ENCODE measurements at regions not wholly inside any gene's neighbourhood (a gene's known extent, or its start where the extent isn't known, plus 50 kb on each side); places are given as distances from the start of the nearest gene placed in this dataset.
"Not testable (repeated sequence)": the region's sequence is repeated elsewhere in the genome, so short reads cannot be mapped to it uniquely, and the experiment has no call there.

DNA sequence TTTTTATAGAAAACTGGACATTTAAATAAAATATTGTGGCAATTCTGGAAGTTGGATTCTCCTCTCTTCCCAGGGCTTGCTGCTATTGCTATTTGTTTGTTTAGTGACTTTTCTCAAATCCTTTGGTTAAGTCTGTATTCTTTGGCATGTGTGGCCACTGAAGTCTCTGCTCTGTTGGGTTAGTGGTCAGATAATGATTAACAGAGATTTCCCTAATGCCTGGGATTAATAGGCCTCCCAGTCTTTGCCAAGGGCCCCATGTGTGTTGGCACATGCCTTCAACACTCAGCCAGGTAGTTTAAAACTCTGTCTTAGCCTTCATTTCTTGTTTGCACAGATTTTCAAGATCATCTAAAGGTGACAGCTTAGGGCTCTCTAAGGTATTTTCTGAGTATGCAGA is 92.8 kb upstream of the EPB41L4A start:
- Histone ChIP-seq H3K27ac (ENCODE audit: low read length) (no peak overlapping the region), H3K36me3 (ENCODE audit: control insufficient read depth in 2 of 2, insufficient read depth in 2 of 2, low read length in 2 of 2) (no peaks in the 10 kb centered on the region), H3K9ac (ENCODE audit: low read length in 2 of 2) (no peak overlapping the region), H3K27me3 (ENCODE audit: control insufficient read depth in 1 of 2, insufficient read depth in 2 of 2, low read length in 2 of 2) (no peaks in the 10 kb centered on the region), H3K9me3 (ENCODE audit: control insufficient read depth in 2 of 2, low read length in 2 of 2) (no peaks in the 10 kb centered on the region), H3K4me1 (ENCODE audit: control insufficient read depth, insufficient read depth, low read length) (no peaks in the 10 kb centered on the region), H3K4me3 (ENCODE audit: low read length in 2 of 2) (no peak overlapping the region)

DNA sequence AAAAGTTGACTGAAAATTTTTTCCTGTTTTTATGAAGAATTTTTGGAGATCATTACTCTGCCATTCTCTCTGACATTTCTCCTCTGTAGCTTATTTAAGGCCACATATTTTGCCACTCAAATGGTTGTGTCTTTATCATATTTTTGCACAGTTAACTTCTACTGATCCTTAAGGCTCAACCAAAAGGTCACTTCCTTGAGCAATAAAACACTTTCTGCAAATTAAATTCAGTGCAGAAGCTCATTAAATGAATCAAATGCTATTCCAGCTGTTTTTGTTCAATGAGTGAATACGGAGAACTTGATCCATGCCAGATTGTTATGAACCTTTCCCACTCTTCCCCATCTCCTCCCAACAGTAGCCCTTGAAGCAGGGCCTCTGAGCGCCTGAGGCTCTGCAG is 93.8 kb upstream of the EPB41L4A start:
- no peaks in the 10 kb centered on the region for H3K4me1 ChIP-seq (ENCODE audit: control insufficient read depth, insufficient read depth, low read length)
- H3K27ac ChIP-seq (ENCODE audit: low read length): no peak overlapping the region
- no peaks in the 10 kb centered on the region for H3K27me3 ChIP-seq (ENCODE audit: control insufficient read depth in 1 of 2, insufficient read depth in 2 of 2, low read length in 2 of 2)
- H3K9me3 ChIP-seq (ENCODE audit: control insufficient read depth in 2 of 2, low read length in 2 of 2): no peaks in the 10 kb centered on the region
- H3K4me3 ChIP-seq (ENCODE audit: low read length in 2 of 2): no peak overlapping the region
- no peaks in the 10 kb centered on the region for H3K36me3 ChIP-seq (ENCODE audit: control insufficient read depth in 2 of 2, insufficient read depth in 2 of 2, low read length in 2 of 2)
- H3K9ac ChIP-seq (ENCODE audit: low read length in 2 of 2): no peak overlapping the region

DNA sequence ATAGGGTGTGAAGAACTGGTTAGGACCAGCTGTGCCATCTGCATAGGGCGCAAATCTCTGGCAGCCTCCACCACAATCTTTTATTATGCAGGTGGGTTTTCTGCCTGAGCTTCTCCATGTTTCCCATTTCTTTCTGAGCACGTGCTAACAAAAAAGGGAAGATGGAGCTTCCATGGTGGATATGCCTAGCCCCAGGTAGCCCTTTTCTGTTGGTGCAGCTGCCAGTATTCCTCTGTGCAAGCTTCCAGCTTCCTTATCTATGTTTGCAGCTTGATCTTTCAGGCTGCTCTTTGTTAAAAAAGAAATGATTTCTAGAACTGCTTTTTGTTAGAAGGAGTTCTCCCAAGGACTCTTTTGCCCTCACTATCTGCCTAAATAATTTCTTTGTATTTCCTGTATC is 95.0 kb upstream of the EPB41L4A start:
- Histone ChIP-seq H3K27ac (ENCODE audit: low read length) (no peak overlapping the region), H3K4me3 (ENCODE audit: low read length in 2 of 2) (no peak overlapping the region), H3K9ac (ENCODE audit: low read length in 2 of 2) (no peak overlapping the region), H3K27me3 (ENCODE audit: control insufficient read depth in 1 of 2, insufficient read depth in 2 of 2, low read length in 2 of 2) (no peaks in the 10 kb centered on the region), H3K4me1 (ENCODE audit: control insufficient read depth, insufficient read depth, low read length) (no peaks in the 10 kb centered on the region), H3K9me3 (ENCODE audit: control insufficient read depth in 2 of 2, low read length in 2 of 2) (no peaks in the 10 kb centered on the region), H3K36me3 (ENCODE audit: control insufficient read depth in 2 of 2, insufficient read depth in 2 of 2, low read length in 2 of 2) (no peaks in the 10 kb centered on the region)

DNA sequence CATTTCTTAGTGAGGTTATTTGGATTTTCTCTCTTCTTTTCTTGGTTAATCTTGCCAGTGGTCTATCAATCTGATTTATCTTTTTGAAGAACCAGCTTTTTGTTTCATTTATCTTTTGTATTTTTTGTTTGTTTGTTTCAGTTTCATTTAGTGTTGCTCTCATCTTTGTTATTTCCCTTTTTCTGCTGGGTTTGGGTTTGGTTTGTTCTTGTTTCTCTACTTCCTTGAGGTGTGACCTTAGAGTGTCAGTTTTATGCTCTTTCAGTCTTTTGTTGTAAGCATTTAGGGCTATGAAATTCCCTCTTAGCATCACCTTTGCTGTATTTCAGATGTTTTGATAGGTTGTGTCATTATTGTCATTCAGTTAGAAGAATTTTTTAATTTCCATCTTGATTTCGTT is 101.4 kb upstream of the EPB41L4A start:
- not testable (repeated sequence) for H3K4me1 ChIP-seq (ENCODE audit: control insufficient read depth, insufficient read depth, low read length); H3K4me3 ChIP-seq (ENCODE audit: low read length in 2 of 2); H3K27me3 ChIP-seq (ENCODE audit: control insufficient read depth in 1 of 2, insufficient read depth in 2 of 2, low read length in 2 of 2); H3K9me3 ChIP-seq (ENCODE audit: control insufficient read depth in 2 of 2, low read length in 2 of 2); H3K27ac ChIP-seq (ENCODE audit: low read length); H3K9ac ChIP-seq (ENCODE audit: low read length in 2 of 2); H3K36me3 ChIP-seq (ENCODE audit: control insufficient read depth in 2 of 2, insufficient read depth in 2 of 2, low read length in 2 of 2)

DNA sequence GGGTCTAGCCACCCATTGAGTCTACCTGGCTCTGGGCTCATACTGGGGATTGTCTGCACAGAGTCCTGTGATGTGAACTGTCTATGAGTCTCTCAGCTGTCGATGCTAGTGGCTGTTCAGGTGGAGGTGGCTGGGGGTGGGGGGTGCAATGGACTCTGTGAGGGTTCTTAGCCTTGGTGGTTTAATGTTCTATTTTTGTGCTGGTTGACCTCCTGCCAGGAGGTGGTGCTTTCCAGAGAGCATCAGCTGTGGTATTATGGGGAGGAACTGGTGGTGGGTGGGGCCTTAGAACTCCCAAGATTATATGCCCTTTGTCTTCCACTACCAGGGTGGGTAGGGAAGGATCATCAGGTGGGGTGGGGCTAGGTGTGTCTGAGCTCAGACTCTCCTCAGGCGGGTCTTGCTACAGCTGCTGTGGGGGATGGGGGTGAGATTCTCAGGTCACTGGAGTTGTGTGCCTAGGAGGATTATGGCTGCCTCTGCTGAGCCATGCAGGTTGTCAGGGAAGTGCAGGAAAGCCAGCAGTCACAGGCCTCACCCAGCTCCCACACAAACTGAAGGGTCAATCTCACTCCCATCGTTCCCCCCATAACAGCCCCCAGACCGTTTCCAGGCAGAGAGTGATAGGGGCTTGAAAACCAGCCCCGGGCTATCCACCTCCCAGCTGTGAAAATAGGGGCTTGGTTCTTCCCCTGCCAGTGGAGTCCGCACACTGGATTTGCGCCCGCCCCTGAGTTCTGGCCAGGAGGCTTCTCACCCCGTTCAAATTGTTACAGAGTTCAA is 104.0 kb upstream of the EPB41L4A start:
- not testable (repeated sequence) for H3K4me3 ChIP-seq (ENCODE audit: low read length in 2 of 2); H3K36me3 ChIP-seq (ENCODE audit: control insufficient read depth in 2 of 2, insufficient read depth in 2 of 2, low read length in 2 of 2); H3K27me3 ChIP-seq (ENCODE audit: control insufficient read depth in 1 of 2, insufficient read depth in 2 of 2, low read length in 2 of 2); H3K27ac ChIP-seq (ENCODE audit: low read length); H3K9ac ChIP-seq (ENCODE audit: low read length in 2 of 2); H3K9me3 ChIP-seq (ENCODE audit: control insufficient read depth in 2 of 2, low read length in 2 of 2); H3K4me1 ChIP-seq (ENCODE audit: control insufficient read depth, insufficient read depth, low read length)

DNA sequence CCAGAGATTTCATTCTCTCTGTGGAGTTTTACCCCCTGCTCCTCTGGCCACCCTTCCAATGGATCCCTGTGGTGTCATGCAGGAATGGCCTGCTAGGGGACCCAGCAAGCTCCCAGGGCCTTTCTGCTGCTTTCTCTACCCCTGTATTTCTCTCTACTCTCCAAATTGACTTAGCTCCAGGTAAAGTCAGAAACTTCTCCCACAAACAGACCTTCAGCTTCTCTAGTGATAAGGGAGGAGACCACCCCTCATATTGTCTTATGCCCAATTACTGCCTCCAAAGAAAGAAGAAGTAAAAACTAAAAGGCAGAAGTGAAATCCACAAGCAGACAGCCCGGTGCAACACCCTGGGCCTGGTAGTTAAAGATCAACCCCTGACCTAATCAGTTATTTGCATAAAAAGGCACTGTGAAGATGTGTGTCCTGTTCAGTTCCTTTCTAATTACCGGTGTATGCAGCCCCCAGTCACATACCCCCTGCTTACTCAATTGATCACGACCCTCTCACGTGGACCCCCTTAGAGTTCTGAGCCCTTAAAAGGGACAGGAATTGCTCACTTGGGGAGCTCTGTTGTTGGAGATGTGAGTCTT is 104.7 kb upstream of the EPB41L4A start:
- not testable (repeated sequence) for H3K4me3 ChIP-seq (ENCODE audit: low read length in 2 of 2); H3K27ac ChIP-seq (ENCODE audit: low read length); H3K9me3 ChIP-seq (ENCODE audit: control insufficient read depth in 2 of 2, low read length in 2 of 2)

DNA sequence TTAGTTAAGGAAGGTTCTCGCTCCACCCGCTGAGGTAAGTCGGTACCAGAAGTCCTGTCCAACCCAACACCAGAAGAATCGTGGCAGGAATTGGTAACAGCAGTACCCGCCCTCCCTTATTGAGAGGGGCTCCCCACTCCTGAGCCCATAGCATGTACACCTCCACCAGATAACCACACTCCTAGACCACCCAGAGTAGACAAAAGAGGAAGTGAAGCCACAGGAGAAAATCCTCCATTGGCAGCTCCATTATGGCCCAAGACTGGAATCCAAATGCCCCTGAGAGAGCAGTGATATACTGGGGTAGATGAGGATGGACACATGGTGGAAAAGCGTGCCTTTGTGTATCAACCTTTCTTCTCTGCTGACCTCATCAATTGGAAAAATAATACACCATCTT is 106.1 kb upstream of the EPB41L4A start:
- no peak overlapping the region for H3K9ac ChIP-seq (ENCODE audit: low read length in 2 of 2)
- no peak overlapping the region for H3K27ac ChIP-seq (ENCODE audit: low read length)
- H3K4me1 ChIP-seq (ENCODE audit: control insufficient read depth, insufficient read depth, low read length): no peaks in the 10 kb centered on the region
- no peaks in the 10 kb centered on the region for H3K27me3 ChIP-seq (ENCODE audit: control insufficient read depth in 1 of 2, insufficient read depth in 2 of 2, low read length in 2 of 2)
- H3K4me3 ChIP-seq (ENCODE audit: low read length in 2 of 2): no peak overlapping the region
- no peaks in the 10 kb centered on the region for H3K9me3 ChIP-seq (ENCODE audit: control insufficient read depth in 2 of 2, low read length in 2 of 2)
- H3K36me3 ChIP-seq (ENCODE audit: control insufficient read depth in 2 of 2, insufficient read depth in 2 of 2, low read length in 2 of 2): no peaks in the 10 kb centered on the region

More for the DNA sequence above, 104.7 kb upstream of the EPB41L4A start:
- not testable (repeated sequence) for H3K4me1 ChIP-seq (ENCODE audit: control insufficient read depth, insufficient read depth, low read length); H3K9ac ChIP-seq (ENCODE audit: low read length in 2 of 2); H3K27me3 ChIP-seq (ENCODE audit: control insufficient read depth in 1 of 2, insufficient read depth in 2 of 2, low read length in 2 of 2); H3K36me3 ChIP-seq (ENCODE audit: control insufficient read depth in 2 of 2, insufficient read depth in 2 of 2, low read length in 2 of 2)

DNA sequence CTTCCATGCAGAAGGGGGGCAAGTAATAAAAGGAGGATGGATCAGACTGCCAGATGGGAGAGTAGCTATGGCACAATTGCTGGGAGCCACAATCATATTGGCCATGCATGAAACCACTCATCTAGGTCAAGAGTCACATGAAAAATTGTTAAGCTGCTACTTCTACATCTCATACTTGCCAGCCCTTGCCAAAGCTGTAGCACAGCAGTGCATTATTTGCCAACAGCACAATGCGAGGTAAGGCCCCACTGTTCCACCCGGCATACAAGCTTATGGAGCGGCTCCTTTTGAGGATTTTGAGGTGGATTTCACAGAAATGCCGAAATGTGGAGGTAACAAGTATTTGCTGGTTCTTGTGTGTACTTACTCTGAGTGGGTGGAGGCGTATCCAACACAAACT is 109.9 kb upstream of the EPB41L4A start:
- Histone ChIP-seq H3K9ac (ENCODE audit: low read length in 2 of 2) (no peak overlapping the region), H3K36me3 (ENCODE audit: control insufficient read depth in 2 of 2, insufficient read depth in 2 of 2, low read length in 2 of 2) (no peaks in the 10 kb centered on the region), H3K9me3 (ENCODE audit: control insufficient read depth in 2 of 2, low read length in 2 of 2) (no peaks in the 10 kb centered on the region), H3K27me3 (ENCODE audit: control insufficient read depth in 1 of 2, insufficient read depth in 2 of 2, low read length in 2 of 2) (no peaks in the 10 kb centered on the region), H3K27ac (ENCODE audit: low read length) (no peak overlapping the region), H3K4me1 (ENCODE audit: control insufficient read depth, insufficient read depth, low read length) (no peaks in the 10 kb centered on the region), H3K4me3 (ENCODE audit: low read length in 2 of 2) (no peak overlapping the region)

DNA sequence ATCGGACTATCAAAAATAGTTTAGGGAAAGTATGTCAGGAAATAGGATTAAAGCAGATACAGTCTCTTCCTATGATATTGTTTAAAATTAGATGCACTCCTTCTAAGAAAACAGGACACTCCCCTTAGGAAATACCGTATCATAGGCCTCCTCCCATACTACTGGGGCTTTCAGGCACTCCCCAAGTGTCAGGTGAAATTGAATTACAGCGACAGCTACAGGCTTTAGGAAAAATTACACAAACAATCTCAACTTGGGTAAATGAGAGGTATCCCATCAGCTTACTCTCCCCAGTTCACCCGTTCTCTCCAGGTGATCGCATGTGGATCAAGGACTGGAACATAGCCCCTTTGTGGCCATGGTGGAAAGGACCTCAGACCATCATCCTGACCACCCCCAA is 110.4 kb upstream of the EPB41L4A start:
- Histone ChIP-seq H3K4me1 (ENCODE audit: control insufficient read depth, insufficient read depth, low read length) (no peaks in the 10 kb centered on the region), H3K27me3 (ENCODE audit: control insufficient read depth in 1 of 2, insufficient read depth in 2 of 2, low read length in 2 of 2) (no peaks in the 10 kb centered on the region), H3K4me3 (ENCODE audit: low read length in 2 of 2) (no peak overlapping the region), H3K27ac (ENCODE audit: low read length) (no peak overlapping the region), H3K9me3 (ENCODE audit: control insufficient read depth in 2 of 2, low read length in 2 of 2) (no peaks in the 10 kb centered on the region), H3K9ac (ENCODE audit: low read length in 2 of 2) (no peak overlapping the region), H3K36me3 (ENCODE audit: control insufficient read depth in 2 of 2, insufficient read depth in 2 of 2, low read length in 2 of 2) (no peaks in the 10 kb centered on the region)

DNA sequence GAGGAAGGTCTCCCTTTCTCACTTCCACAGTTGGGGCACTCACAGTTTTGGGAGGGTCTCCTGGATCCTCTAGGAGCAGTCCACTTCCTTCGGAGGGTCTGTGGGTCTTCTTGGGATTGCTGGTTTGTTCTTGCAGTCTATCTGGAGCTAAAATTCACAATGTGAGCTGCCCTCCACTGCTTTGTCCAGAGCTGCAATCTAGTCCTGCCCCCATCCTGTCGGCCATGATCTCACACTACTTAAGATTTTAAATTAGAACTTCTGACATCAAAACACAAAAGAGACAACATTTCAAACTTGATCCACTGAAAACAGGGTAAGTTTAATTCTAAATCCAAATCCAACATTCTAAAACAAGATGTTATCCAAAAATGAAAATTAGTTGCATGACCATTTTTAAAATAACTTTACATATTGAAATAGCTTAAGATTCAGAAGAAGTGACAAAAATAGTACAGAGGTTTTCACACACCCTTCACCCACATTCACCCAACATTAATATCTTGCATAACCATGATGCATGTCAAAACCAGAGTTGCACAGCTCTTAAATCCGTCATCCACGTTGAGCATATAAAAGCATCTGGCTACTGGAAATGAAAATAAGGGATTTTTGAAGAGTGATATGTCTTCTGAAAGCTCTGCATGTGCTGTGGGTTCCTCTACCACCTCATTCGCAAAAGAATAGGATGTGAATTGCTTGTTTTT is 113.7 kb upstream of the EPB41L4A start:
- Histone ChIP-seq H3K9me3 (ENCODE audit: control insufficient read depth in 2 of 2, low read length in 2 of 2) (no peaks in the 10 kb centered on the region), H3K4me3 (ENCODE audit: low read length in 2 of 2) (no peak overlapping the region), H3K36me3 (ENCODE audit: control insufficient read depth in 2 of 2, insufficient read depth in 2 of 2, low read length in 2 of 2) (no peaks in the 10 kb centered on the region), H3K4me1 (ENCODE audit: control insufficient read depth, insufficient read depth, low read length) (no peaks in the 10 kb centered on the region), H3K27ac (ENCODE audit: low read length) (no peak overlapping the region), H3K9ac (ENCODE audit: low read length in 2 of 2) (no peak overlapping the region), H3K27me3 (ENCODE audit: control insufficient read depth in 1 of 2, insufficient read depth in 2 of 2, low read length in 2 of 2) (no peaks in the 10 kb centered on the region)

DNA sequence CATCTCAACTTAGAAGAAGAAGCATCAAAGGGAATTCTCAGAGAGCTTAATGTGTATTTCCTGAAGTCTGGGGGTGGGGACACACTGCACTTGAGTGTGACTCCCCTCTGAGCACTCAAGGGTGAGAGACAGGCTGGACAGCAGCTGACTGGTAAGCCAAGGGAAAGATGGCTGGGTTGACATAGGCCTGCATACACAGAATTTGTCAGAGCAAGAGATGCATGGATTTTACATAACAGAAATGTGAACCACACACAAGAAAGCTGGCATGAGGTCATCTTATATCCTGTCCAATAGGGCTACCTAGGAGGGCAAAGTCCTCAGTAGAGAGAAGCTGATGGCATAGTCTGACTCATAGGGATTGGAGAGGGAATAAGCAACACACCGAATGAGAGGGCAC is 114.3 kb upstream of the EPB41L4A start:
- Histone ChIP-seq H3K27me3 (ENCODE audit: control insufficient read depth in 1 of 2, insufficient read depth in 2 of 2, low read length in 2 of 2) (no peaks in the 10 kb centered on the region), H3K9ac (ENCODE audit: low read length in 2 of 2) (no peak overlapping the region), H3K4me1 (ENCODE audit: control insufficient read depth, insufficient read depth, low read length) (no peaks in the 10 kb centered on the region), H3K36me3 (ENCODE audit: control insufficient read depth in 2 of 2, insufficient read depth in 2 of 2, low read length in 2 of 2) (no peaks in the 10 kb centered on the region), H3K27ac (ENCODE audit: low read length) (no peak overlapping the region), H3K4me3 (ENCODE audit: low read length in 2 of 2) (no peak overlapping the region), H3K9me3 (ENCODE audit: control insufficient read depth in 2 of 2, low read length in 2 of 2) (no peaks in the 10 kb centered on the region)
